H1 (cell line): ENCODE measurements at regions not wholly inside any gene's neighbourhood (a gene's known extent, or its start where the extent isn't known, plus 50 kb on each side); places are given as distances from the start of the nearest gene placed in this dataset.

Source experiments
- CTCF ChIA-PET: fragments of 300-600 bp; sonication (Branson Sonifier 250); formaldehyde crosslinking; loops from one replicate; lab custom pipeline; 2021; ENCODE audit not compliant: partially characterized antibody; lab: Charles Lee
- POLR2A ChIA-PET: fragments of 300-600 bp; sonication (Branson Sonifier 250); formaldehyde crosslinking; loops from one replicate; lab custom pipeline; 2021; ENCODE audit warnings: inconsistent platforms; ENCODE audit not compliant: partially characterized antibody; lab: Charles Lee
- DNase-seq, 2 experiments: peaks; one replicate each; pipeline versions ENCODE4 v3.0.0 to v3.0.0-alpha.2; 2010 to 2022; ENCODE audit warnings: low spot score in 2 of 2, low read depth in 1 of 2, mixed read lengths in 1 of 2
- FAIRE-seq: peaks from 2 replicates; lab custom pipeline; 2011; peaks lifted over from hg19 to GRCh38; lab: Jason Lieb, UNC
- H2AFZ ChIP-seq: 2 replicates; pipeline ENCODE4 v1.8.1; 2012; ENCODE audit warnings: low read length, inconsistent platforms
- H2AK5ac ChIP-seq: 2 replicates; pipeline ENCODE4 v1.6.1; 2013; ENCODE audit warnings: low read depth, low read length
- H2BK120ac ChIP-seq: replicated peaks from 2 replicates; pipeline ENCODE3; 2013; ENCODE audit warnings: low read depth, low read length, inconsistent platforms
- H2BK12ac ChIP-seq: 2 replicates; pipeline ENCODE4 v1.6.1; 2013; ENCODE audit warnings: low read depth, low read length
- H2BK15ac ChIP-seq: 2 replicates; pipeline ENCODE4 v1.6.1; 2013; ENCODE audit warnings: low read length
- H2BK20ac ChIP-seq: 2 replicates; pipeline ENCODE4 v1.6.1; 2013; ENCODE audit warnings: low read length
- H2BK5ac ChIP-seq: 2 replicates; pipeline ENCODE4 v1.6.1; 2013; ENCODE audit warnings: low read depth, low read length
- H3K14ac ChIP-seq: 2 replicates; pipeline ENCODE4 v1.6.1; 2013; ENCODE audit warnings: inconsistent platforms; ENCODE audit not compliant: insufficient read length
- H3K18ac ChIP-seq: 2 replicates; pipeline ENCODE4 v1.6.1; 2013; ENCODE audit warnings: low read length; ENCODE audit errors: extremely low read depth
- H3K23ac ChIP-seq: 2 replicates; pipeline ENCODE4 v1.6.1; 2013; ENCODE audit warnings: inconsistent platforms; ENCODE audit not compliant: insufficient read length
- H3K23me2 ChIP-seq: 2 replicates; pipeline ENCODE4 v1.6.1; 2013; ENCODE audit warnings: low read depth, low read length
- H3K27ac ChIP-seq: 2 replicates; pipeline ENCODE4 v1.6.1; 2011; ENCODE audit warnings: low read depth, low read length, inconsistent platforms
- H3K27me3 ChIP-seq, 4 experiments: replicated peaks in 1 of 4; 1 replicate in 1 of 4; 2 replicates in 3 of 4; pipeline versions ENCODE4 v1.6.1 to v1.8.1; 2011 to 2013; ENCODE audit warnings: low read length in 3 of 4, mild to moderate bottlenecking in 3 of 4, inconsistent platforms in 2 of 4, mixed read lengths in 2 of 4, moderate library complexity in 1 of 4; ENCODE audit not compliant: control insufficient read depth in 3 of 4, insufficient read depth in 3 of 4; ENCODE audit errors: extremely low read depth in 1 of 4
- H3K36me3 ChIP-seq, 4 experiments: 2 replicates each; pipeline versions ENCODE4 v1.6.1 to v1.8.1; 2011 to 2013; ENCODE audit warnings: mild to moderate bottlenecking in 4 of 4, low read length in 3 of 4, moderate library complexity in 2 of 4, control low read depth in 1 of 4, inconsistent platforms in 1 of 4; ENCODE audit not compliant: insufficient read depth in 4 of 4, control insufficient read depth in 2 of 4
- H3K4ac ChIP-seq: replicated peaks from 2 replicates; pipeline ENCODE3; 2013; ENCODE audit warnings: low read length, low read depth, mixed read lengths, inconsistent platforms; ENCODE audit not compliant: insufficient read length
- H3K4me1 ChIP-seq, 4 experiments: replicated peaks in 1 of 4; 1 replicate in 1 of 4; 2 replicates in 3 of 4; pipeline versions ENCODE4 v1.6.1 to v1.8.1; 2011 to 2013; ENCODE audit warnings: low read length in 3 of 4, inconsistent platforms in 2 of 4, mixed read lengths in 1 of 4; ENCODE audit not compliant: insufficient read depth in 4 of 4, control insufficient read depth in 3 of 4
- H3K4me2 ChIP-seq, 2 experiments: 2 replicates each; pipeline versions ENCODE4 v1.6.1 to v1.8.1; 2011 to 2013; ENCODE audit warnings: low read depth in 2 of 2, low read length in 2 of 2, control low read depth in 1 of 2, inconsistent platforms in 1 of 2, mild to moderate bottlenecking in 1 of 2; ENCODE audit not compliant: insufficient read depth in 1 of 2
- H3K4me3 ChIP-seq, 4 experiments: fragments of 200-600, 300-600 bp in 1 of 4; sonication (generic), shearing (Covaris generic), sonication (Bioruptor Twin) in 1 of 4; 2 replicates each; pipeline versions ENCODE4 v1.5.1 to v1.8.1; 2011 to 2016; ENCODE audit warnings: low read length in 4 of 4, low read depth in 3 of 4, control low read depth in 2 of 4, inconsistent platforms in 2 of 4, mild to moderate bottlenecking in 2 of 4, mixed read lengths in 1 of 4, moderate library complexity in 1 of 4; ENCODE audit not compliant: insufficient read depth in 2 of 4; ENCODE audit errors: extremely low read depth in 1 of 4
- H3K56ac ChIP-seq: replicated peaks from 2 replicates; pipeline ENCODE3; 2013; ENCODE audit warnings: low read depth, mild to moderate bottlenecking, mixed read lengths, low read length, inconsistent platforms; ENCODE audit not compliant: insufficient read length
- H3K79me1 ChIP-seq: 2 replicates; pipeline ENCODE4 v1.6.1; 2013; ENCODE audit warnings: low read depth, low read length, control low read depth
- H3K79me2 ChIP-seq, 2 experiments: 2 replicates each; pipeline versions ENCODE4 v1.6.1 to v1.8.1; 2012 to 2013; ENCODE audit warnings: low read length in 2 of 2, mild to moderate bottlenecking in 2 of 2, inconsistent platforms in 1 of 2; ENCODE audit not compliant: insufficient read depth in 2 of 2, control insufficient read depth in 1 of 2
- H3K9ac ChIP-seq, 4 experiments: replicated peaks in 1 of 4; 1 replicate in 1 of 4; 2 replicates in 3 of 4; pipeline versions ENCODE4 v1.6.1 to v1.8.1; 2011 to 2013; ENCODE audit warnings: low read depth in 3 of 4, low read length in 3 of 4, control low read depth in 2 of 4, mild to moderate bottlenecking in 2 of 4, moderate library complexity in 2 of 4, inconsistent platforms in 1 of 4; ENCODE audit errors: extremely low read depth in 1 of 4
- H3K9me3 ChIP-seq, 2 experiments: 2 replicates each; pipeline versions ENCODE4 v1.6.1 to v1.8.1; 2012 to 2013; ENCODE audit warnings: mild to moderate bottlenecking in 2 of 2, moderate library complexity in 2 of 2, control low read depth in 1 of 2, inconsistent platforms in 1 of 2, low read depth in 1 of 2, low read length in 1 of 2, mixed read lengths in 1 of 2; ENCODE audit not compliant: insufficient read depth in 2 of 2
- H4K20me1 ChIP-seq, 2 experiments: replicated peaks in 1 of 2; 2 replicates each; pipeline versions ENCODE3 to v1.8.1; 2011 to 2013; ENCODE audit warnings: inconsistent platforms in 2 of 2, low read length in 2 of 2, mild to moderate bottlenecking in 1 of 2; ENCODE audit not compliant: insufficient read depth in 2 of 2, control insufficient read depth in 1 of 2
- H4K5ac ChIP-seq: 2 replicates; pipeline ENCODE4 v1.6.1; 2013; ENCODE audit warnings: low read length, low read depth, mixed read lengths, inconsistent platforms; ENCODE audit not compliant: insufficient read length
- H4K8ac ChIP-seq: 2 replicates; pipeline ENCODE4 v1.8.0; 2013; ENCODE audit warnings: mild to moderate bottlenecking, moderate library complexity, low read length, inconsistent platforms; ENCODE audit not compliant: insufficient read depth; ENCODE audit errors: extremely low read depth
- H4K91ac ChIP-seq: replicated peaks from 2 replicates; pipeline ENCODE3; 2013; ENCODE audit warnings: low read length, mixed read lengths, inconsistent platforms; ENCODE audit not compliant: insufficient read length
- ASH2L ChIP-seq: fragments of 200-600, 300-600 bp; sonication (generic); IDR thresholded peaks from one replicate; pipeline ENCODE4 v1.7.1; 2017; ENCODE audit warnings: low read length
- BRCA1 ChIP-seq: IDR thresholded peaks from 2 replicates; pipeline ENCODE4 v1.6.1; 2012; ENCODE audit warnings: low read depth, low read length, improper control_type of control experiment
- CREB1 ChIP-seq: IDR thresholded peaks from 2 replicates; pipeline ENCODE4 v1.6.1; 2012; ENCODE audit warnings: inconsistent platforms
- MAX ChIP-seq: IDR thresholded peaks from 2 replicates; pipeline ENCODE4 v1.6.1; 2012; ENCODE audit warnings: inconsistent platforms
- PHF8 ChIP-seq: fragments of 200-600 bp; sonication (generic); conservative IDR thresholded peaks from 2 replicates; pipeline ENCODE4 v1.7.1; 2012; ENCODE audit warnings: low read depth, mild to moderate bottlenecking, inconsistent platforms, low read length, moderate library complexity
- TEAD4 ChIP-seq: IDR thresholded peaks from 2 replicates; pipeline ENCODE4 v1.6.1; 2012; ENCODE audit warnings: low read depth, low read length, inconsistent platforms, mixed read lengths
- WGBS, 2 experiments: shearing (Covaris generic) in 1 of 2; methylation state at CpG; one replicate each; pipeline versions ENCODE4 v1.1.6 to v1.1.7; 2013 to 2015; ENCODE audit warnings: low lambda C conversion rate in 2 of 2, mixed read lengths in 2 of 2, inconsistent platforms in 1 of 2, low coverage in 1 of 2, missing lambda C conversion rate in 1 of 2; ENCODE audit not compliant: insufficient replicate concordance in 2 of 2, insufficient coverage in 1 of 2, insufficient read length in 1 of 2; ENCODE audit errors: extremely low coverage in 1 of 2, missing lambda C conversion rate in 1 of 2; 5-methylcytosine and 5-hydroxymethylcytosine counted together

GRCh38 chr2:204355688-204356087 lies 189.6 kb upstream of the PARD3B start:
- no peak overlapping the region for H3K56ac ChIP-seq
- H3K4me1 ChIP-seq, result no peaks in the 10 kb centered on the region
- no peak overlapping the region for H3K4ac ChIP-seq
- no peak overlapping the region for H3K9ac ChIP-seq
- H2BK20ac ChIP-seq, result no peak overlapping the region
- 92% methylated on average over 1 of the region's 1 CpG; no CpG with 5 or more reads in 1 of the 2 experiments for WGBS, 2 experiments
- H2AK5ac ChIP-seq, result no peak overlapping the region
- H3K18ac ChIP-seq, result no peak overlapping the region
- CTCF ChIA-PET, result interaction anchor here (1.0 kb wide), 1 partner anchor 31 kb away, joined by 3 read pairs; no protein-coding TSS in a partner anchor
- H2AFZ ChIP-seq, result no peak overlapping the region
- H2BK5ac ChIP-seq, result no peak overlapping the region
- H3K27me3 ChIP-seq, result no peaks in the 10 kb centered on the region
- no peak overlapping the region for H3K14ac ChIP-seq
- H3K23me2 ChIP-seq, result no peaks in the 10 kb centered on the region; the same call in 1 of the 2 replicates
- H3K4me3 ChIP-seq, result no peak overlapping the region
- TF ChIP-seq CREB1 (no peak), TEAD4 (no peak), PHF8 (no peak), BRCA1 (no peak), ASH2L (no peak), MAX (no peak)
- no peak overlapping the region for H2BK15ac ChIP-seq
- DNase-seq (no peak), FAIRE-seq (no peak)
- H2BK120ac ChIP-seq, result no peak overlapping the region
- no peak overlapping the region for H3K27ac ChIP-seq
- H3K23ac ChIP-seq, result no peak overlapping the region
- H4K8ac ChIP-seq, result no peak overlapping the region
- no peak overlapping the region for H4K91ac ChIP-seq
- no peak overlapping the region for H2BK12ac ChIP-seq
- H3K79me1 ChIP-seq, result no peaks in the 10 kb centered on the region
- H3K9me3 ChIP-seq, result no peaks in the 10 kb centered on the region
- POLR2A ChIA-PET, result no interaction called here
- H3K4me2 ChIP-seq, result no peak overlapping the region
- H3K79me2 ChIP-seq, result no peaks in the 10 kb centered on the region
- no peak overlapping the region for H4K5ac ChIP-seq
- H3K36me3 ChIP-seq, result no peaks in the 10 kb centered on the region
- no peaks in the 10 kb centered on the region for H4K20me1 ChIP-seq
